NCI-H2029 treated with DMSO at 0.1 percent for 48 hours (cell line): ENCODE measurements at regions not wholly inside any gene's neighbourhood (a gene's known extent, or its start where the extent isn't known, plus 50 kb on each side); places are given as distances from the start of the nearest gene placed in this dataset.

ENCODE experiments used
- DNase-seq: peaks from one replicate; lab custom pipeline; 2025; lab: John Stamatoyannopoulos, UW

DNA sequence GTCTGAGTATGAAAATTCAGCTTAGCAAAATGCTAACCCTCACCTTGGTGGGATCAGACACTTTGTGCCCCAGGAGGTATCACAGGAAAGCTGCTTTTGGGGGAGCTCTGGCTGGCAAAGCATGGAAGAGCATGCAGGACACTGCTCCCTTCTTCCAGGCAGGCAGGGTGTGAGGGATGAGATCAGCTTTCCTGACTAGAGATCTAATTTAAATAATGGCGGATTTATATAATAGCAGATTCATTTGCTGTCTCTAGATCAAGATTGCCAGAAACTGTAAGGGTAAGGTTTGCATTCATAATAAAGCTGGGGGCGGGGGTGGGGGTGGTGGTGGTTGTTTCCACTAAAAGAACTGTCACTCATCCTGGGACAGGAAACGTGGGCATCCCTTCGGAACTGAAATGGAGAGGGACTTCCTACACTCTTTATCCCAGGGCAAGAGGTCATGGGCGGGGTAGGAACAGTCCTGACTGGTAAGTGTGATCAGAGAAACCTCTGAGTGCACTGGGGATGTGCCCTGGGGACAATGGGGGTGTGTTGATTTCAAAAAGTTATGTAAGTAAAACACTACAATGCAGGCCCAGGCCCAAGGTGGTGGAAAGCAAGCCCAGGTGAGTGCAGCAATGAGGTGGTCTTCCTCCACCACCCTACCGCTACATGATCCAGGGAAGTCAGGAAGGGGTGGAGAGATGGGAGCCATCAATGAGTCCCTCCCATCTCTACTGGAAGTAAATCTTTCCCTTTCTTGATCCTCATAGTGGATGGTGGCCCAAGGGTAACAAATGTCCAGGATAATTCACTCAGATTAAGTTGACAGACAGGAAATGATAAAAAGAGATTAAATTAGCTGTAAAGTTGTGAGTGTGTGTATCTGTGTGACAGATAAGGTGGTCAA lies 171.4 kb upstream of the SERPINE2 start:
- DNase-seq: no peak

DNA sequence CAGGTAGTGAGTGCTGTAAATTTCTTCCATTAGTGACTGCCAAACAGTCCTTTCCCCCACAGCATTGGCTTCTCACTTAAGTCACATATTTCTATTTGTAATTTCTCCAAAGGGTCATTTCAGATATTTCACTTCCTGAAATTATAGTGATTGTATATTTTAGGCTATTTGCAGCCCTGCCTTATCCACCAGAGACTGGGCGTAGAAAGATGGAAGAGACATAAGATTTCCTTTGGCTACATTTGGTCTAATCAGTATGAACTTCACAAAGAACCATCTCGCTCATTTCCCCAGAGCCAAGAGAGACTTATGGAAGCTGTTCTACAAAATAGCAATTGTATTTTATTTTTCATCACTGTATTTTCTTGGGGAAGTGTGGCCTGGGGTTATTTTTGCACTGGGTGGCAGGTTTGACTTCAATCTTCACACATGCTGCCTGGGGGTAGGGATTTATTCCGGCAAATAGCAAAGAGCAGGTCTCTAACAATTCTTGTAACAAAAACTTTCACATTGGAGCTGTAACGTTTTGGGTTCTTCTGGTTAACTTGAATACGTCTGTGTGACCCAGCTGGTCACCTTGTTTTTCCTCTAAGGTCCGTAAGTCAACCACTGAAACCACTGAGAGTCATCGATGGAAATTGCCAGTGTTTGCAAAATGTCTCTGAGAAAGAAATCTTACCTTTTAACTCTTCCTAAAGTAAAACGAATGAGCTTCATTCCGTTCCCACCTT lies 170.6 kb upstream of the SERPINE2 start:
- DNase-seq: no peak

DNA sequence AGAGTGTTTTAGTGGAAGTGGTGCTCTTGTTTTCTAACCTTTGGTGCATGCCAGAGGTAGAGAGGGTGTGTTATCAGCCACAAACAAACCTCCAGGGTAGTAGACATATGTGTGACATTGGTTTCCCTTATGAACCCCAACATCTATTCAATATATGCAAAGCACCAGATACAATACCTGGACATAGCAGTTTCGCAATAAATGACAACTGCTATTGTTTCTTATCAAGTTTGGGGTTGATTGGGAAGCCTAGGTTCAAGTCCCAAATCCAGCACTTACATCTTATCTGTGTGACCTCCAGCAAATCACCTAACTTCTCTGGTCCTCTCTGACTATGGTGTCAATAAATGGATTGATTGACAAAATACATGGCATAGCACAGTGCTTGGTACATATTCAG lies 169.4 kb upstream of the SERPINE2 start:
- DNase-seq: no peak

DNA sequence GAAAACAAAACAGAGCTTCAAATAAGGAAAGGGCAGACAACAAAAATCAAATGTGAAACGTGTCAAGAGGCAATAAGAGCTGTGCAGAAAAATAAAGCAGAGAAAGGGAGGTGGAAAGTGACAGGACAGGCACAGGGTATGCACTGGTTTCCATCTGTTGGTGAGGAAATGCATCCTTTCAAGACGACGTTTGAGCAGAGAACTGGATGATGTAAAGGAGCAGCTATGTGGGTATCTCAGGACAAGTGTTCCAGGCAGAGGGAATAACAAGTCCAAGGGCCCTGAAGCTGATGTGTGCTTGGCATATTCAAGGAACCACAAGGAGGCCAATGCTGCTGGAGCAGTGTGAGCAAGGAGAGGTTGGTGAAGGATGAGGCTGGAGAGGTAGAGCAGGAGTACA lies 168.9 kb upstream of the SERPINE2 start:
- no peak for DNase-seq

DNA sequence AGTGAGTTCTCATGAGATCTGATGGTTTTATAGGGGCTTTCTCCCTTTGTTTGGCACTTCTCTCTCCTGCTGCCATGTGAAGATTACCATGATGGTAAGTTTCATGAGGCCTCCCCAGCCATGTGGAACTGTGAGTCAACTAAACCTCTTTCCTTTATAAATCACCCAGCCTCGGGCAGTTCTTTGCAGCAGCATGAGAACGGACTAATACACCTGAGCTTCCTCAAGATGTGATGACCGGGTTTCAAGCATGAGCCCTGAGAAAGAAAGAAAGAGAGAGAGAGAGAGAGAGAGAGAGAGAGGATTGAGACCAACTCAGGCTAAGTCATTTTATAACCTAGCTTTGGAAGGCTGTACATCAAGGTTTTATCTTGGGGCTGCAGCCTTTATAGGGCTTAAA lies 167.7 kb upstream of the SERPINE2 start:
- no peak for DNase-seq

DNA sequence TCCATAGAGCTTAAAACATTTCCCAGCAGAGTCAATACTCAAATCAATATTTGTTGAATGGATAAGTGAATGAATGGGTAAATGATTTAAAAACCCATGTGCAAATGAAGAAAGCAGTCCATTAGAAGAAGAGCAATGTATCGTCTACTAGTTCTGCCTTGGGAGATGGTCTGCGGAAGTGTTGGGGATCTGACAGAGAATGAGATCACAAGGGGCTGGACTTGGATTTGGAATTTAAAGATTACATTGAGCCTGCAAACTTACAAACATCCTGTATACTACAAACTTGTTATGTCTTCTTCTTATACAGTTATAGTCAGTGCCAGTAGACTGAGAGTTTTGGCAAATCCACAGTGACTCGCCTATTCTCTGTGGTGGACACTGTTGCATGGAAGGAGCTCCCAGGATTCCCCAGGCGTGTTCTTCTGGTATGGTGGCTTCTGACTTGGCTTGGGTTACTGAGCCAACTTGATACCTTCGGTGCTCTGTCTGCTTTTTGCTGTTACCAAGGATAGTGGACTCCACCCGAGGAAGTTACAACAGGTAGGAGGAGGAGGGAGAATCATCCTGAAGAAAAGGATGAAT lies 163.3 kb upstream of the SERPINE2 start:
- DNase-seq: no peak

DNA sequence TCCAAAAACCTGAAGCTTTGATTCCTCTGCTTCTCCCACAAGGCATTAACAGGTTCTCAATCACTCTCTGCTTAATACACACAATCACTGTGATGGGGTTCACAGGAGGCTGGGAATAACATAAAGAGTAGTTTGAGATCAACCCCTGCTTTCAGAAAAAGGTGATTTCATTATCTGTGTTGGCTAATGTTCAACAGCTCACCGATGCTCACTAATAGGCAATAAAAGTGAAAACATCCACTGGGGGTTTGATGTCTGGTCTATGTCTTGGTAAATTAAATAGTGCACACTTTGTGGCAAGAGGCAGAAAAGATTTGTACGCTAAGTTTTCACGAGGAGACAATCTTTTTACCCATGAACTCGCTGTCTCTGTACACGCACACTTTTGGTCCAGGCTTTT lies 159.3 kb upstream of the SERPINE2 start:
- DNase-seq: no peak

DNA sequence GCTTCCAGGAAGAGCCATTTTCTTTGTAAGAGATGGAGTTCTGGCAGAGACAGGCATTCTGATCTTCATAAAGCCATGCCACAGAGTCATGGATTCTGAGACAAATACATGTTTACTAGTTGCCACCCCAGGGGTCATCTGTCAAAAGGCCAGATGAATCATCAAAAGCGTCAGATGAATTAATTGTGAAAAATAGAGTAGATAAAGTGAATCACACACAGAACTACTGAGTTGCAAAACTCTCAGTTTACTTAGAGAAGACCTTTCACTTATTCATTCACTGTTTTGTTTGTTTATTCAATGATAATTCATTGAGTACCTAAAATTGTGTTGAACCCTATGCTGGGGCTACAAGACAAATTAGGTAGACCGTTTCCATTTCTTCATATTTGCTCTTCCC lies 157.7 kb upstream of the SERPINE2 start:
- no peak for DNase-seq

DNA sequence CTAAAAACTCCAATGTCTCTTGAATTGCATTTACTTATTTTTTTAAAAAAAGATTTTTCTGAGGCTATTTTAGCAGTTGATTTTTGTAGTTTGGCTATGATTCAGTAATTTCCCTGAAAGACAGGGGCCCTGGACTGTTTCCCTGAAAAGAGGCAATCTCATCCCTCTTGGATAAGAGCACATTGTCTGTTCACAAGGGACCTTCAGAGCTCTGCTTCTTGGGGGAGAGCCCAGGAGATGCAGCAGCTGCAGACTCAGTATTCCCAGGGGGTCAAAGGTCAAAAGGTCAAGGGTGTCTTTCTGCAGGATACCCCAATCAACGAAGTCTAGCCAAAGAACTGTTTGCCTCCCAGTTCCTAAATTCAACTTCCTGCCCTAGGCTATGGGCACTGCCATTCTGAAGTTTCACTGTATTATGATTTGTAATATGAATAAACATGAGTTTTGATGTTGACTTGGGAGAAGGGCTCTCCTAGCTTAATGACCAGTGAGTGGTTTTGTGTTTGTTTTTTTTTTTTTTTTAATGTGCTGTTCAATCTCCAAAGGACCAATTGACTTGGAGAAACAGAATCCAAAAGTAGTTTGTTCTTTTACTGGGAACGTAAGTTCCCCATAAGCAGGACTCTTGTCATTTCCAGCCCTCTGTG lies 157.0 kb upstream of the SERPINE2 start:
- no peak for DNase-seq

DNA sequence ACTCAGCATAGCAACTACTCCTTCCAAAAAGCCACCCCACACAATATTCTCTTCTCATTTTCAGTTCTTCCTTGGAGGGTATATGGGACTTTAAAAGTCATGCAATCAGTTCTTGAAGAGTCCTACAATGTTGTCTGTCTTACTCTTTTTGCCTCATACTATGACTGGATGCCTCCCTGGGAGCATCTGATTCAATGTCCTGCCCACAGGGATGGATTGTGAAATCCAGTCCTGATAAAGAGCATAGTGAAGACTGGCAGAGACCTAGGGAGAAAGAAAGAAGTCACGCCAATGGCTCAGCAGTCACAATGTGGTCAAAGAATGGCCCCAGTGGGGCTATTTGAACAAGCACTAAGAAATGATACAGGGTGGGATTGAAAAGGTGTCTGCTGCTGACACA lies 155.1 kb upstream of the SERPINE2 start:
- no peak for DNase-seq

DNA sequence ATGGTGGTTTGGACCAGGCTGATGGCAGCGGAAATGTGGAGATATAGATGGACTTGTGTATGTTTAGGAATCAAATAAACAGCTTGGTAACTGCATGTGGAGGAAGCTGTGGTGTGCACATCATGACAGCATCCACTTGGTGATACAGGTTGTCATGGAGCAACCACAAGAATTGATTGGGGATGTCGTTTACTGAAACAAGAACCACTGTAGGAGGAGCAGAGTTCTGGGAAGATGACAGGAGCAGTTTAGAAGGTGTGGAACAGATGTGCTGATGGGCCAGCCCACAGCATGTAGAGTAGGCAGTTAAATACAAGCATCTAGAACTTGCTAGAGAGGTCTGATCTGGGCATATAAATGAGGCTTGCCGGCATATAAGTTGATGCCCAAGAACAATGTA lies 152.4 kb upstream of the SERPINE2 start:
- DNase-seq: no peak

DNA sequence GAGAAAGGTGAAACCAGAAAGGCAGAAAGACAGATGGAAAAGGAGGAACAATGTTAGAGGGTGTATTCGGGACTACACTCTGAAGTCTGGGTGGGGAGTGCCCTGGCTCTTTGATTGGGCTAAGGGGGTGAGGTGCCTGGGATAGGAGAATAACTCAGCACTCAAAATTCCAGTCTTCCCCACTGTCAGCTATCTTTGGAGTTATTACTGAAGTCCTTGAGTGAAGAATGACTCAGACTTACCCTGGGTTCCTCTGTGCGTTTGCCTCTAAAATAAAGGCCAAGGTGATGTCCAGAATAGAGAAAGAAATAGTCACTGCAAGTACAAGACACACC lies 151.8 kb upstream of the SERPINE2 start:
- no peak for DNase-seq

DNA sequence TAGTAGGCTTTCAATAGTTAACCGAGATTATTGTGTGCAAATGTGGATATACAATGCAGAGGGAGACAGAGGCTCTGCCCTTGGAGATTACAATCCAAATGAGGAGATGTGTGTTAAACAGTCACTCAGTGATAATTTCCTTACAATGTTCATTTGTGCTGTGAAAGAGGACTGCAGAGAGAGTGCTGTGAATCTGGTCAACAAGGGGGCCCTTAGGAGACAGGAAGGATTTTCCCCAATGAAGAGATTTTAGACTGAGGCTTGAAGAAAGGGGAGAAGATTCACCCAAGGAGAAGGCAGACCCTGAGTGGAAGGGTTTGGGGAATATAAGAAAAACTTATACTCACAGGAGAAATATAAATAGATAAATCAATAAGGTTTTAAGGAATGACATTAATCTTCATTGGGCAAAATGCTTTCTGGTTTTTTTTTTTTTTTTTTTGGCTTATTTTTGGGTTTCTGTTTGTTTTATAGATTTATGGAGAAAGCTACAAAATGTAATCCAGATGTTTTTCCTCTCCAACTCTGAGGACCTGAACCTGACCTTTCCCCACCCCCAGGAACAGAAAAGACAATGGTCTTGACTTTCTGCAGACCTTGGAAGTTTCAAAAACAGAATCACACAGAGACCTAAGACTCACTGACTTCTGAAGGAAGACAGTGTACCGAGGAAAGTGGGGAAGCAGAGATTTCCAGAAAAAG lies 151.3 kb upstream of the SERPINE2 start:
- no peak for DNase-seq

DNA sequence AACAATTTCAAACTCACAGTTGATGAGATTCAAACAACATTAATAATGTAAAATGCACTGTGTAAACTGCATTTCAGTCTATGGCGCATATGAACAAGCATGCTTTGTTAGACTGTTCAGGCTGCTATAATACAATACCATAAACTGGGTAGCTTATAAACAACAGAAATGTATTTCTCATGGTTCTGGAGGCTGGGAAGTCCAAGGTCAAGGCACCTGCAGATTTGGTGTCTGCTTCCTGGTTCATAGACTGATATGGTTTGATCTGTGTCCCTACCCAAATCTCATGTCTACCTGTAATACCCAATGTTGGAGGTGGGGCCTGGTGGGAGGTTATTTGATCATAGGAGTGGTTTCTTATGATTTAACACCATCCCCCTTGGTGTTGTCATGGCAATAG lies 148.1 kb upstream of the SERPINE2 start:
- no peak for DNase-seq

DNA sequence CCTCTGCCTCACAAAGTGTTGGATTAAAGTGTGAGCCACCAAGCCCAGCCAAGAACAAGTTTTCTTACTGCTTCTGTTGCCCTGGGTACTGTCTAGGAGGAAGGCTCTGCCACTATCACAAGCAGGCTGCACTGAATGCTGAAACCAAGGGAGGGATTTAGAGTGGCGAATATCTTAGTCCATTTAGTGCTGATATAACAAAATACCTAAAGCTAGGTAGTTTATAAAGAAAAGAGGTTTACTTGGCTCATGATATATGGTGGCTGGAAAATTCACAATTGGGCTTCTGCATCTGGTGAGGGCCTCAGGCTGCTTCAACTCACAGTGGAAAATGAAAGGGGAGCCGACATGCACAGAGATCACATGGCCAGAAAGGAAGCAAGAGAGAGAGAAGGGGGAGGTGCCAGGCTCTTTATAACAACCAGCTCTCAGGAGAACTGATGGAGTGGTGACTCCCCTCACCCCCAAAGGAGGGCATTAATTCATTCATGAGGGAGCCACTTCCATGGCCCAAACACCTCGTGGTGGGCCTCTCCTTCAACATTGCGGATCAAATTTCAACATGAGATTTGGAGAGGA lies 146.0 kb upstream of the SERPINE2 start:
- DNase-seq: no peak

DNA sequence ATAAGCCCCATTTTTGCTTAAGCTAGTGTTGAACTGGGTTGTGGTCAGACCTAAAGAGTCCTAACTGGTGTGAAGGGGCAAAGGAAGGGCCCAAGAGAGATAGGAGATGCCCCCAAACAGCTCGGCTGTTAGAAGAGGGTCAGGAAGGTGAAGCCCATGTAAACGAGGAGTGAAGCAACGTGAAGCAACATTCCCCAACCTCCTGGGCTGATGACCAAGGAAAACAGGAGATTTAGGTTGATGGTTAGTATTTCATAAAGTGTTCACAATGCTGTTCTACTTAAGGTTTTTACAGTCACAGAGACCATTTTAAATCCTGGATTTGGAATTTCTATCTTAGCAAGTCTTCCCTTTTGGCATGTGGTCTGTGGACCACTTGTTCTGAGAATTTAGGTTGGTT lies 144.0 kb upstream of the SERPINE2 start:
- DNase-seq: no peak

DNA sequence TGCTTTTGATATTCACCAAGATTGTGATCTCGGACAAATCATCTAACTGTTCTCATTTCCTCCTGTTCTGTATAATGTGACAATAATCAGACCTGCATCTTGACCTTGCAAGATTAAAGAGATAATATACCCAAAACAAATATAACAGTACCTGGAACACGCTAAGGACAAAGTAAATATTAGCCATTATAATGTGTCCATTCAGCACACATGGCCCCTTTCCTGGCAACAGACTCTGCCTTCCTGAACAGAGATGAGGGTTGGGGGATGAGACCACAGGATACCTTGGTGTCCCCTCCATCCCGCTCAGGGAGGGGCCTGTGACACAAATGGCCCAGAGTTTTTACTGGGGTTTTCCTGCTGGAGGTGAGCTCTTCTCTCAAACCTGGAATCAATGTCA lies 143.4 kb upstream of the SERPINE2 start:
- no peak for DNase-seq

DNA sequence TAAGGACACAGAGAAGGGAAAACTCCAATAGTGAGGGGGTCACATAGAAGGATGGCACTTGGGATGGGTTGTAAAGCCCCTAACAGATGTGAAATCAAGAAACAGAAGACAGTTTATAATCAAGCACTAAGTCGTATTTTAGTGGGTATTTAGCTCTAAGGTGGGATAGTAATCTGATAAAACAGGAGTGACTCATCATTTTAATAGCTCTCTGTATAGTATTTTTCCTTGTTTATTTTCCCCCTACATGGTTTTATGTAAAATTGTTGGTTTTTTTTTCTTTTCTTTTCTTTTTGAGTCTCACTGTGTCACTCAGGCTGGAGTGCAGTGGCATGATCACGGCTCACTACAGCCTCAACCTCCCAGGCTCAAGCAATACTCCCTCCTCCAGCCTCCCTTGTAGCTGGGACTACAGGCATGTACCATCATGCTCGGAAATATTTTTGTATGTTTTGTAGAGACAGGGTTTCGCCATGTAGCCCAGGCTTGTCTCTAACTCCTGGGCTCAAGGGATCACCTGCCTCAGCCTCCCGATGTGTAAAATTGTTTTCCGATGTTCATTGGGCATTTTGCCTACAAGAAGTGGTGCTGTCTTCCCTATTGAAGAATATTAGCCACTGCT lies 142.6 kb upstream of the SERPINE2 start:
- no peak for DNase-seq

DNA sequence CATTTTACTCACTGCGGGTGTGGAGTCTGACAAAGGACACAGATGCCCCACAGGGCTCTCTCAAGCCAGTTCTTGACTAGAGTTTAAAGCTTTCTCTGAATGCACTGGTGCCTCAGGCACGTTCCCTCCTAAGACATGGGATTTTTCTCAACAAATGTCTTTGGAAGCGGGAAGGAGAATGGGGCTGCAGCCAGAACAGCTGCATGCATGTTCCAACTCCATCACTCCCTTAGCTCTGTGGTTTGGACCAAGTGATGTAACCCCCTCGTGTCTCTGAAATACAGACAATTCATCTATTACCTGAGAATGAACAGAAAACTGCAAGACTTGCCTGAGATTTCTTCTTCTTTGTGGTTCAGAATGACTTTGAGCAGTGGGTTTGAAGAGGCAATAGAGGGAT lies 141.7 kb upstream of the SERPINE2 start:
- no peak for DNase-seq

DNA sequence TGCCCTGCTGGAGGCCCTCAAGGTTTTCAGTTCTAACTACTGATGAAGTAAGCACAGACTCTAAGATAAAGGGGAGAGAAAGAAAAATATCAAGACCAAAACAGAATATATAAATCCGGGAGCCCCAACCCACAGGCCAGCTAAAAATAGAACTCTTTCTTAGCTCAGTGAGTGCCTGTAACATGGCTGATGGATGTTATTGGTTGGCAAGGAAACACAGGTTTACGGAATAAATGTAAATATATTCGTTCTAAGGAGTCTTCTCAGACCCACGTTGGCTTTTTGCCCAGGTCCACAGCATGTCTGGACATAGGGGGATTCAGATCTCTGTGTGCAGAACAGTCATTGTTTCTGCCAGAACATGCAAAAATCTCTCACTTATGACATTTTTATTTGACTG lies 139.0 kb upstream of the SERPINE2 start:
- DNase-seq: no peak

DNA sequence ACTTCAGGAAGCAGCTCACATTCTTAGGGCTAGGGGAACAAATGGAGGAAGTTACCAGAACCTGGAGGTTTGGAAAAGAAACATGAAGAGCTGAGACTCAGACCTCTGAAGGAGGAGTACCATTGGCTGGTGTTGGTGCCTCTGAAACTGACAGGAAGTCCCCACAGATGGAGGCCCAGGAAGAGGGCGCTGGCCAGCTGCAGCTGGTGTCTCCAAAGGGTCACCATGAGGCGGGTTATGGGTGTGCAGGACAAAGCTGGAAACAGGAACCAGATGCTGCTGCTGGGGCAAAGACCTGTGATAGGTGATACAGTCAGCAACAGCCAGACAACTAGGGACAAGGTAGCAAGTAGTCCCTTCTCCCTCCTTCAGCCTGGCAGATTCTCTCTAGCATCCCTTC lies 136.5 kb upstream of the SERPINE2 start:
- no peak for DNase-seq
